Lung (tissue), 11 donors: ENCODE measurements at regions not wholly inside any gene's neighbourhood (a gene's known extent, or its start where the extent isn't known, plus 50 kb on each side); places are given as distances from the start of the nearest gene placed in this dataset.

Experiments used
- ATAC-seq: fragments of 200-7000 bp; cut with Tn5 transposase; one replicate; pipeline ENCODE4 v1.9.1; 2020; ENCODE audit warnings: moderate number of reproducible peaks; ENCODE audit not compliant: insufficient read depth, low FRiP score
- DNase-seq, 3 donors: peaks; one replicate each; pipeline ENCODE4 v3.0.0-alpha.2; 2013 to 2017
- H3K27ac ChIP-seq, 2 donors: one replicate each; pipeline ENCODE4 v1.5.1; 2013; ENCODE audit warnings: mild to moderate bottlenecking in 2 of 2, moderate library complexity in 2 of 2, control low read depth in 1 of 2, inconsistent platforms in 1 of 2, low read depth in 1 of 2, low read length in 1 of 2
- H3K27me3 ChIP-seq, 3 donors: one replicate each; pipeline ENCODE4 v1.5.1; 2013; ENCODE audit warnings: low read length in 2 of 3; ENCODE audit not compliant: control insufficient read depth in 3 of 3, insufficient read depth in 3 of 3
- H3K36me3 ChIP-seq, 4 donors: one replicate each; pipeline ENCODE4 v1.5.1; 2013; ENCODE audit warnings: low read length in 4 of 4, mild to moderate bottlenecking in 1 of 4, moderate library complexity in 1 of 4; ENCODE audit not compliant: control insufficient read depth in 4 of 4, insufficient read depth in 4 of 4
- H3K4me1 ChIP-seq, 5 donors: one replicate each; pipeline ENCODE4 v1.5.1; 2013; ENCODE audit warnings: low read length in 5 of 5, mild to moderate bottlenecking in 2 of 5, moderate library complexity in 1 of 5; ENCODE audit not compliant: control insufficient read depth in 5 of 5, insufficient read depth in 5 of 5
- H3K4me3 ChIP-seq: one replicate; pipeline ENCODE4 v1.5.1; 2013; ENCODE audit warnings: mild to moderate bottlenecking, control low read depth, moderate library complexity
- H3K9ac ChIP-seq, 2 donors: one replicate each; pipeline ENCODE4 v1.5.1; 2013; ENCODE audit warnings: low read length in 2 of 2, control low read depth in 1 of 2; ENCODE audit not compliant: insufficient read depth in 1 of 2
- H3K9me3 ChIP-seq, 4 donors: one replicate each; pipeline ENCODE4 v1.5.1; 2013; ENCODE audit warnings: low read length in 3 of 4, mild to moderate bottlenecking in 1 of 4, moderate library complexity in 1 of 4; ENCODE audit not compliant: control insufficient read depth in 4 of 4, insufficient read depth in 3 of 4
- WGBS, 2 donors: extraction: QIAGEN DNeasy Blood & Tissue Kit; methylation state at CpG; one replicate each; pipeline ENCODE4 v1.1.7; 2013; 5-methylcytosine and 5-hydroxymethylcytosine counted together
- TF ChIP-seq, protein P1 (sequence below): IDR thresholded peaks from 2 replicates; pipeline ENCODE4 v1.5.1; 2012; ENCODE audit warnings: mild to moderate bottlenecking; ENCODE audit errors: control extremely low read depth, extremely low read depth
- donor health status: control.
- donor health status: control.
- donor health status: Bipolar disorder and iron deficiency.
- donor health status: healthy.
- donor health status: DM: yes; HTN: yes; CAD: no.

DNA sequence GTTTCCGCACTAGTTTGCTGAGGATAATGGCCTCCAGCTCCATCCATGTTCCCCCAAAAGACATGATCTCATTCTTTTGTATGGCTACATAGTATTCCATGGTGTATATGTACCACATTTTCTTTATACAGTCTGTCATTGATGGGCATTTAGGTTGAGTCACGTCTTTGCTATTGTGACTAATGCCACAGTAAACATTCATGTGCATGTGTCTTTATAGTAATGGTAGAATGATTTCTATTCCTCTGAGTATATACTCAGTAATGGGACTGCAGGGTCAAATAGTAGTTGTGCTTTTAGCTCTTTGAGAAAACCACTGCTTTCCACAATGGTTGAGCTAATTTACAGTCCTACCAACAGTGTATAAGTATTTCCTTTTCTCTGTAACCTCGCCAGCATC is 78.3 kb upstream of the BCL9 start:
- no peaks in the 10 kb centered on the region for H3K4me1 ChIP-seq
- H3K9ac ChIP-seq: no peak overlapping the region
- DNase-seq (no peak), ATAC-seq (no peak)
- TF ChIP-seq, protein P1, sequence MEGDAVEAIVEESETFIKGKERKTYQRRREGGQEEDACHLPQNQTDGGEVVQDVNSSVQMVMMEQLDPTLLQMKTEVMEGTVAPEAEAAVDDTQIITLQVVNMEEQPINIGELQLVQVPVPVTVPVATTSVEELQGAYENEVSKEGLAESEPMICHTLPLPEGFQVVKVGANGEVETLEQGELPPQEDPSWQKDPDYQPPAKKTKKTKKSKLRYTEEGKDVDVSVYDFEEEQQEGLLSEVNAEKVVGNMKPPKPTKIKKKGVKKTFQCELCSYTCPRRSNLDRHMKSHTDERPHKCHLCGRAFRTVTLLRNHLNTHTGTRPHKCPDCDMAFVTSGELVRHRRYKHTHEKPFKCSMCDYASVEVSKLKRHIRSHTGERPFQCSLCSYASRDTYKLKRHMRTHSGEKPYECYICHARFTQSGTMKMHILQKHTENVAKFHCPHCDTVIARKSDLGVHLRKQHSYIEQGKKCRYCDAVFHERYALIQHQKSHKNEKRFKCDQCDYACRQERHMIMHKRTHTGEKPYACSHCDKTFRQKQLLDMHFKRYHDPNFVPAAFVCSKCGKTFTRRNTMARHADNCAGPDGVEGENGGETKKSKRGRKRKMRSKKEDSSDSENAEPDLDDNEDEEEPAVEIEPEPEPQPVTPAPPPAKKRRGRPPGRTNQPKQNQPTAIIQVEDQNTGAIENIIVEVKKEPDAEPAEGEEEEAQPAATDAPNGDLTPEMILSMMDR: no peak
- H3K36me3 ChIP-seq: no peaks in the 10 kb centered on the region
- WGBS, 2 donors: 70 to 78% methylated on average over 3 of the region's 3 CpGs
- H3K27me3 ChIP-seq: no peaks in the 10 kb centered on the region
- H3K4me3 ChIP-seq: no peak overlapping the region
- H3K9me3 ChIP-seq: peaks cover 0 to 8% (median under 1%) of the 10 kb centered on the region in 4 donors
- H3K27ac ChIP-seq: no peak overlapping the region

DNA sequence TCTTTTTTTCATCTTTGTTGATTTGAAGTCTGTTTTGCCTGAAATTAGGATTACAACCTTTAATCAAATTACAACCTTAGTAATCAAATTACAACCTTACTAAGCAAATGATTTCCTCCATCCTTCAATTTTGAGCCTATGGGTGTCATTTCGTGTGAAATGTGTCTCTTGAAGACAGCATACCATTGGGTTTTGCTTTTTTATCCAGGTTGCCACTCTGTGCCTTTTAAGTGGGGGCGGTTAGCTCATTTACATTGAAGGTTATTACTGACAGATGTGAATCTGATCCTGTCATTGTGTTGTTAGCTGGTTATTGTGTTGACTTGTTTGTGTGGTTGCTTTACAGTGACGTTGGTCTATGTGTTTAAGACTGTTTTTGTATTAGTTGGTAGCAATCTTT is 74.8 kb upstream of the BCL9 start:
- Histone ChIP-seq H3K9ac (no peak overlapping the region), H3K9me3 (peaks cover 0 to 8% (median 2%) of the 10 kb centered on the region in 4 donors), H3K4me3 (no peak overlapping the region), H3K36me3 (no peaks in the 10 kb centered on the region), H3K27me3 (no peaks in the 10 kb centered on the region), H3K4me1 (no peaks in the 10 kb centered on the region), H3K27ac (no peak overlapping the region)
- TF ChIP-seq, protein P1: no peak
- WGBS, 2 donors: 56 to 70% methylated on average over 3 of the region's 3 CpGs
- ATAC-seq: no peak
- DNase-seq: no peak

DNA sequence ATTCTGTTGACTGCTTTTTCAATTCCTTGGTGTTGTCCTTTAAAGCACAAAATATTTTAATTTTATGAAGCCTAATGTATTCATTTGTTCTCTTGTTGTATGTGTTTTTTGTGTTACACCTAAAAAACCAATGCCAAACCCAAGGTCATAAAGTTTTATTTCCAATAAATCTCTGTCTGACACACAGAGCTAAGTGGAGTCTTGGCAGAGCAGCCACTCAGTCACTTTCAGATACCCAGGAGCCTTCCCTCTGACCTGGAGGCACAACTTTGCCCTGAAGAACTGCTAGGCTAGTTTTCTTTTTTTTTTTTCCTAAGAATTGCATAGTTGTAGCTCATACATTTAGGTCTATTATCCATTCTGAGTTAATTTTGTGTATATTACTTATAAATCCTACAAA is 71.2 kb upstream of the BCL9 start:
- Histone ChIP-seq H3K4me3 (no peak overlapping the region), H3K4me1 (peaks cover 0 to 5% (median 0%) of the 10 kb centered on the region in 5 donors), H3K27ac (no peak overlapping the region), H3K9me3 (peaks cover 0 to 5% (median 2%) of the 10 kb centered on the region in 4 donors), H3K27me3 (no peaks in the 10 kb centered on the region), H3K9ac (no peak overlapping the region), H3K36me3 (no peaks in the 10 kb centered on the region)
- DNase-seq: no peak
- no peak for ATAC-seq
- TF ChIP-seq, protein P1: no peak

DNA sequence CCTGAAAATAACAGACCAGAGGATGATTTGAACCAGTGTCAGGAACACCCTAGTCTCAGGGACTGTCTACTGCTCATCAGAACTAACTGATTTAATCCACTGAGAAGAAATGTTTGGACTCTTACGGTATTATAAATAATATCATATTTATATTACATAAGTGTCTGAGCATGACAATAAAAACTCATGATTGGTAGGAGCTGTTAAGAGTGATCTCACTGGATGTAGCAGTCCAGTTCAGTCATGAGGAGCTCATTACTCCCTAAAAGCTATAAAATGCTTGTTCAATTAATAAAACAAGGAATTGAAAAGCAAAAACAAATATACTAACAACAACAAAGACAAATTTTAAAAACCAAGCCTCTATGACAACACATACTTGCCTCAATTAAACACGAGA is 68.8 kb upstream of the BCL9 start:
- H3K4me1 ChIP-seq: peaks cover 0 to 5% (median 0%) of the 10 kb centered on the region in 5 donors
- H3K27me3 ChIP-seq: no peaks in the 10 kb centered on the region
- peak overlapping the region in 1 of 2 donors; percentile 17 for H3K9ac ChIP-seq
- ATAC-seq (no peak), DNase-seq (no peak)
- TF ChIP-seq, protein P1: no peak
- H3K4me3 ChIP-seq: no peak overlapping the region
- H3K27ac ChIP-seq: no peak overlapping the region
- peaks cover 0 to 4% (median 0%) of the 10 kb centered on the region in 4 donors for H3K9me3 ChIP-seq
- 67 to 77% methylated on average over 2 of the region's 2 CpGs for WGBS, 2 donors
- H3K36me3 ChIP-seq: no peaks in the 10 kb centered on the region
